Esophagus squamous epithelium (tissue), 4 donors: ENCODE measurements at regions not wholly inside any gene's neighbourhood (a gene's known extent, or its start where the extent isn't known, plus 50 kb on each side); places are given as distances from the start of the nearest gene placed in this dataset.

ENCODE experiments used
- POLR2A ChIP-seq, 4 donors: fragments of 450-650 bp; IDR thresholded peaks; one replicate each; pipeline ENCODE4 v1.6.1; 2017; ENCODE audit warnings: antibody characterized with exemption in 4 of 4, mild to moderate bottlenecking in 4 of 4, moderate library complexity in 3 of 4
- TF ChIP-seq, protein P1 (sequence below), 6 experiments: fragments of 450-650 bp in 4 of 6; fragments of 200-600 bp in 2 of 6; sonication (generic) in 2 of 6; IDR thresholded peaks; one replicate each; pipeline ENCODE4 v1.5.1; 2016 to 2019; ENCODE audit warnings: antibody characterized with exemption in 6 of 6, mild to moderate bottlenecking in 4 of 6, moderate library complexity in 4 of 6

DNA sequence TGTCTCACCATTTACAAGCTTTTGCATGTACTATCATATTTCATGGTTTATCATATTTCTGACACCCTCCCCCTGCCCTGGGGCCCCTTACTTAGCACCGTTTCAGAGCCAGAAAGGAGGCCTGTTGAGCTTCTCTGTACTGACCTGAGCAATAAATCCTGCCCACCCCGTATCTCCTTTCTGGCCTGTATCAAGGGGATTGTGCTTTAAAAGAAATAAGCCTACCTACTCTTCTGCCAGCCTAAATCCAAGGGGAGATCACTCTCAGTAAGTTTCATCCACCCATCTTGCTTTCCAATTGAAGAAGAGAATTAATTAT lies 54.0 kb upstream of the FST start:
- TF ChIP-seq, protein P1, sequence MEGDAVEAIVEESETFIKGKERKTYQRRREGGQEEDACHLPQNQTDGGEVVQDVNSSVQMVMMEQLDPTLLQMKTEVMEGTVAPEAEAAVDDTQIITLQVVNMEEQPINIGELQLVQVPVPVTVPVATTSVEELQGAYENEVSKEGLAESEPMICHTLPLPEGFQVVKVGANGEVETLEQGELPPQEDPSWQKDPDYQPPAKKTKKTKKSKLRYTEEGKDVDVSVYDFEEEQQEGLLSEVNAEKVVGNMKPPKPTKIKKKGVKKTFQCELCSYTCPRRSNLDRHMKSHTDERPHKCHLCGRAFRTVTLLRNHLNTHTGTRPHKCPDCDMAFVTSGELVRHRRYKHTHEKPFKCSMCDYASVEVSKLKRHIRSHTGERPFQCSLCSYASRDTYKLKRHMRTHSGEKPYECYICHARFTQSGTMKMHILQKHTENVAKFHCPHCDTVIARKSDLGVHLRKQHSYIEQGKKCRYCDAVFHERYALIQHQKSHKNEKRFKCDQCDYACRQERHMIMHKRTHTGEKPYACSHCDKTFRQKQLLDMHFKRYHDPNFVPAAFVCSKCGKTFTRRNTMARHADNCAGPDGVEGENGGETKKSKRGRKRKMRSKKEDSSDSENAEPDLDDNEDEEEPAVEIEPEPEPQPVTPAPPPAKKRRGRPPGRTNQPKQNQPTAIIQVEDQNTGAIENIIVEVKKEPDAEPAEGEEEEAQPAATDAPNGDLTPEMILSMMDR (IDR thresholded peaks at IDR 0.05), result no peak
- TF ChIP-seq POLR2A (IDR thresholded peaks at IDR 0.05), result no peak
